OCI-LY7 (cell line): ENCODE measurements at regions not wholly inside any gene's neighbourhood (a gene's known extent, or its start where the extent isn't known, plus 50 kb on each side); places are given as distances from the start of the nearest gene placed in this dataset.

ENCODE experiments used
- EZH2phosphoT487 ChIP-seq: fragments of 200-600 bp; sonication (generic); IDR thresholded peaks from 2 replicates; pipeline ENCODE4 v1.6.1; 2018; ENCODE audit warnings: low read depth, borderline replicate concordance, mild to moderate bottlenecking, mixed run types, antibody characterized with exemption, low read length, moderate library complexity, mixed read lengths
- TF ChIP-seq, protein P1 (sequence below): fragments of 200-600 bp; sonication (generic); conservative IDR thresholded peaks from 2 replicates; pipeline ENCODE4 v1.5.1; 2014; ENCODE audit warnings: mild to moderate bottlenecking, antibody characterized with exemption, low read length, moderate library complexity, mixed read lengths

DNA sequence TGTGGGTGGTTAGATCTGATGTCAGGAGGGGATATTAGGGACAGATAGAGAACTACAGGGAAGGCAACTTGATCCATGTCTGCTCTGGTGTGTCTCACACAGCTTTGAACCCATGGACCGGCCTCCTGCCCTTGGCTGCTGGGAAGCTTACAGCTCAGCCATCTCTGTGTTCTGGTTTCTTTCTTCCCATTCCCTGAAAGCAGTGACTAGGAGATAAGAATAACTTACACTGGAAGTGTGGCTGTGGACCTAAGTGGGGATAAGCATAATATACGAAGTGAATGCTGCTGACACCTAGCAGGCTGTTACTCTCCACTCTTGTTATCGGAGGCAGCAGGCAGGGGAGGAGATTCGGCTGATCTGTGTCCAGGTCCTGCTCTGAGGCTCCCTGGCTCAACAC lies 282.3 kb upstream of the TUT7 start:
- TF ChIP-seq, protein P1, sequence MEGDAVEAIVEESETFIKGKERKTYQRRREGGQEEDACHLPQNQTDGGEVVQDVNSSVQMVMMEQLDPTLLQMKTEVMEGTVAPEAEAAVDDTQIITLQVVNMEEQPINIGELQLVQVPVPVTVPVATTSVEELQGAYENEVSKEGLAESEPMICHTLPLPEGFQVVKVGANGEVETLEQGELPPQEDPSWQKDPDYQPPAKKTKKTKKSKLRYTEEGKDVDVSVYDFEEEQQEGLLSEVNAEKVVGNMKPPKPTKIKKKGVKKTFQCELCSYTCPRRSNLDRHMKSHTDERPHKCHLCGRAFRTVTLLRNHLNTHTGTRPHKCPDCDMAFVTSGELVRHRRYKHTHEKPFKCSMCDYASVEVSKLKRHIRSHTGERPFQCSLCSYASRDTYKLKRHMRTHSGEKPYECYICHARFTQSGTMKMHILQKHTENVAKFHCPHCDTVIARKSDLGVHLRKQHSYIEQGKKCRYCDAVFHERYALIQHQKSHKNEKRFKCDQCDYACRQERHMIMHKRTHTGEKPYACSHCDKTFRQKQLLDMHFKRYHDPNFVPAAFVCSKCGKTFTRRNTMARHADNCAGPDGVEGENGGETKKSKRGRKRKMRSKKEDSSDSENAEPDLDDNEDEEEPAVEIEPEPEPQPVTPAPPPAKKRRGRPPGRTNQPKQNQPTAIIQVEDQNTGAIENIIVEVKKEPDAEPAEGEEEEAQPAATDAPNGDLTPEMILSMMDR, result no peak
- no peak for TF ChIP-seq EZH2phosphoT487
